GM12892 (cell line): ENCODE measurements at regions not wholly inside any gene's neighbourhood (a gene's known extent, or its start where the extent isn't known, plus 50 kb on each side); places are given as distances from the start of the nearest gene placed in this dataset.

Experiments
- DNase-seq: peaks from one replicate; pipeline ENCODE4 v3.0.0; 2011; ENCODE audit not compliant: insufficient read length
- FAIRE-seq: peaks from 2 replicates; lab custom pipeline; 2011; peaks lifted over from hg19 to GRCh38; lab: Jason Lieb, UNC
- POLR2A ChIP-seq: IDR thresholded peaks from 2 replicates; pipeline ENCODE4 v1.6.1; 2011; ENCODE audit warnings: low read depth, low read length, control low read depth
- POLR2AphosphoS5 ChIP-seq: IDR thresholded peaks from 2 replicates; pipeline ENCODE4 v1.6.1; 2011; ENCODE audit warnings: low read depth, low read length, control low read depth
- TAF1 ChIP-seq: IDR thresholded peaks from 2 replicates; pipeline ENCODE4 v1.6.1; 2011; ENCODE audit warnings: low read depth, mild to moderate bottlenecking, control low read depth, low read length, borderline replicate concordance

- FAIRE-seq = no peak
Measured at GRCh38 chr14:53341324-53341723, 188.2 kb upstream of the DDHD1 start.

GRCh38 chr14:53338192-53338591, 185.1 kb upstream of the DDHD1 start:
- no peak for TF ChIP-seq POLR2AphosphoS5
- TF ChIP-seq TAF1 = no peak
- TF ChIP-seq POLR2A = no peak
- no peak for DNase-seq
- FAIRE-seq = no peak

More at GRCh38 chr14:53341324-53341723, 188.2 kb upstream of the DDHD1 start:
- TF ChIP-seq TAF1 = no peak
- TF ChIP-seq POLR2AphosphoS5 = no peak
- no peak for TF ChIP-seq POLR2A
- DNase-seq = no peak

- DNase-seq (no peak), FAIRE-seq (no peak)
- no peak for TF ChIP-seq POLR2A
- no peak for TF ChIP-seq TAF1
- TF ChIP-seq POLR2AphosphoS5 = no peak
Measured at GRCh38 chr14:53336729-53337128, 183.6 kb upstream of the DDHD1 start.

- TF ChIP-seq TAF1 (no peak), POLR2AphosphoS5 (no peak), POLR2A (no peak)
- FAIRE-seq (no peak), DNase-seq (no peak)
Measured at GRCh38 chr14:53333809-53334208, 180.7 kb upstream of the DDHD1 start.

- no peak for DNase-seq
- no peak for TF ChIP-seq POLR2A
- TF ChIP-seq TAF1 = no peak
- TF ChIP-seq POLR2AphosphoS5 = no peak
- no peak for FAIRE-seq
Measured at GRCh38 chr14:53331921-53332320, 178.8 kb upstream of the DDHD1 start.

- FAIRE-seq = no peak
- DNase-seq = no peak
- no peak for TF ChIP-seq POLR2AphosphoS5
- TF ChIP-seq TAF1 = no peak
- no peak for TF ChIP-seq POLR2A
Measured at GRCh38 chr14:53331247-53331646, 178.1 kb upstream of the DDHD1 start.

GRCh38 chr14:53330441-53330840, 177.3 kb upstream of the DDHD1 start:
- FAIRE-seq (no peak), DNase-seq (no peak)
- TF ChIP-seq POLR2AphosphoS5 = no peak
- TF ChIP-seq POLR2A = no peak
- no peak for TF ChIP-seq TAF1

GRCh38 chr14:53328841-53329240, 175.7 kb upstream of the DDHD1 start:
- no peak for FAIRE-seq
- DNase-seq = no peak
- no peak for TF ChIP-seq POLR2AphosphoS5
- TF ChIP-seq POLR2A = no peak
- no peak for TF ChIP-seq TAF1

- DNase-seq (no peak), FAIRE-seq (no peak)
- TF ChIP-seq POLR2AphosphoS5 = no peak
Measured at GRCh38 chr14:53327716-53328115, 174.6 kb upstream of the DDHD1 start.

- TF ChIP-seq POLR2AphosphoS5 (no peak), POLR2A (no peak), TAF1 (no peak)
- FAIRE-seq (no peak), DNase-seq (no peak)
Measured at GRCh38 chr14:53325176-53325806, 172.2 kb upstream of the DDHD1 start.

GRCh38 chr14:53316504-53316903, 163.4 kb upstream of the DDHD1 start:
- TF ChIP-seq POLR2A (no peak), TAF1 (no peak), POLR2AphosphoS5 (no peak)
- FAIRE-seq (no peak), DNase-seq (no peak)

GRCh38 chr14:53310412-53310811, 157.3 kb upstream of the DDHD1 start:
- no peak for TF ChIP-seq TAF1
- no peak for TF ChIP-seq POLR2A
- no peak for TF ChIP-seq POLR2AphosphoS5
- DNase-seq = no peak
- FAIRE-seq = no peak
